GM23248 (cell line): ENCODE measurements at regions not wholly inside any gene's neighbourhood (a gene's known extent, or its start where the extent isn't known, plus 50 kb on each side); places are given as distances from the start of the nearest gene placed in this dataset.

Experiments
- DNase-seq: peaks from one replicate; pipeline ENCODE4 v3.0.0-alpha.2; 2015
- H2AFZ ChIP-seq: fragments of 200-600 bp; sonication (generic); 2 replicates; pipeline ENCODE4 v1.6.1; 2016; ENCODE audit warnings: antibody characterized with exemption
- H3F3A ChIP-seq: fragments of 200-600 bp; sonication (generic); 2 replicates; pipeline ENCODE4 v1.6.1; 2016; ENCODE audit warnings: mild to moderate bottlenecking, antibody characterized with exemption, mixed run types; ENCODE audit not compliant: insufficient read depth
- H3K27ac ChIP-seq: fragments of 200-600 bp; sonication (generic); 2 replicates; pipeline ENCODE4 v1.5.1; 2016; ENCODE audit warnings: mild to moderate bottlenecking
- H3K27me3 ChIP-seq: fragments of 200-600 bp; sonication (generic); replicated peaks from 2 replicates; pipeline ENCODE4 v1.6.1; 2016; ENCODE audit warnings: mild to moderate bottlenecking; ENCODE audit not compliant: insufficient read depth
- H3K36me3 ChIP-seq: fragments of 200-600 bp; sonication (generic); 2 replicates; pipeline ENCODE4 v1.6.1; 2016; ENCODE audit warnings: low read depth, mild to moderate bottlenecking
- H3K4me1 ChIP-seq: fragments of 200-600 bp; sonication (generic); 2 replicates; pipeline ENCODE4 v1.6.1; 2016; ENCODE audit warnings: mild to moderate bottlenecking; ENCODE audit not compliant: insufficient read depth
- H3K4me2 ChIP-seq: fragments of 200-600 bp; sonication (generic); one replicate; pipeline ENCODE4 v1.6.1; 2016; ENCODE audit warnings: mild to moderate bottlenecking; ENCODE audit not compliant: unreplicated experiment
- H3K4me3 ChIP-seq: fragments of 200-600 bp; sonication (generic); 2 replicates; pipeline ENCODE4 v1.5.1; 2016; ENCODE audit warnings: mild to moderate bottlenecking
- H3K79me2 ChIP-seq: fragments of 200-600 bp; sonication (generic); 2 replicates; pipeline ENCODE4 v1.6.1; 2016; ENCODE audit warnings: mild to moderate bottlenecking; ENCODE audit not compliant: insufficient read depth
- H3K9ac ChIP-seq: fragments of 200-600 bp; sonication (generic); 2 replicates; pipeline ENCODE4 v1.6.1; 2016; ENCODE audit warnings: mild to moderate bottlenecking
- H3K9me2 ChIP-seq: fragments of 200-600 bp; sonication (generic); 2 replicates; pipeline ENCODE4 v1.6.1; 2016; ENCODE audit warnings: mixed run types, mild to moderate bottlenecking, moderate library complexity; ENCODE audit not compliant: insufficient read depth
- H3K9me3 ChIP-seq: fragments of 200-600 bp; sonication (generic); one replicate; pipeline ENCODE4 v1.6.1; 2017; ENCODE audit warnings: low read depth
- H4K20me1 ChIP-seq: fragments of 200-600 bp; sonication (generic); 2 replicates; pipeline ENCODE4 v1.6.0; 2016; ENCODE audit not compliant: insufficient read depth
- EZH2 ChIP-seq: fragments of 200-600 bp; sonication (generic); IDR thresholded peaks from 2 replicates; pipeline ENCODE4 v1.6.1; 2018; ENCODE audit warnings: antibody characterized with exemption, mild to moderate bottlenecking; ENCODE audit not compliant: insufficient read depth, poor library complexity, severe bottlenecking
- EZH2phosphoT487 ChIP-seq: fragments of 200-600 bp; sonication (generic); IDR thresholded peaks from 2 replicates; pipeline ENCODE4 v1.6.1; 2018; ENCODE audit warnings: antibody characterized with exemption, moderate library complexity, mild to moderate bottlenecking, low read depth; ENCODE audit not compliant: insufficient read depth
- WGBS, 2 experiments: methylation state at CpG; one replicate each; pipeline ENCODE4 v1.1.6; 2015 to 2017; ENCODE audit warnings: low lambda C conversion rate in 2 of 2, low coverage in 1 of 2; ENCODE audit errors: missing lambda C conversion rate in 2 of 2; 5-methylcytosine and 5-hydroxymethylcytosine counted together
- in situ Hi-C: fragments of 300-500 bp; cut with MboI; formaldehyde crosslinking; loops from 2 replicates; pipeline ENCODE4 v1.15.0; 2020

DNA sequence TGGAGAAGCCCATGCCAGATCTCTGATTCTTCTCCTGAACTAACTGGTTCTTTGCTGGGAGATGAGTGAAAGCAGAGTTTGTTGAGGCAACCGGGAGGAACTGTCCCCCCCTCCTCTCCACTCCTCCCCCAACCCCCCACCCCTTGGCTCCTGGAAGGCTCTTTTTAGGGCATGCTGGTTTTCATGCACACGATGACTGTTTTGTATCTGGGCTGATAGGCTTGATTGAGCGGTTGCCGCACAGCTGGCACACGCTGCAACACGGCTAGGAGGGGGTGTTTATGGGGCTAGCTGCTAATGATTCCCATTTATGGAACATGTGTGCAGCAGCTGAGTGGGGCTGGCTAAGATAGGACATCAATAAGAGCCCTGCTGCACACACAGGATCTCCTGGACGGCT is 137.2 kb downstream of the SMIM20 start:
- H3K4me1 ChIP-seq: peaks cover 19% of the 10 kb centered on the region
- no peaks in the 10 kb centered on the region for H4K20me1 ChIP-seq
- H3K27me3 ChIP-seq: no peaks in the 10 kb centered on the region
- H3F3A ChIP-seq: peaks cover 13% of the 10 kb centered on the region
- 33 to 35% methylated on average over 7 of the region's 7 CpGs for WGBS, 2 experiments
- no peak overlapping the region for H3K4me3 ChIP-seq
- TF ChIP-seq EZH2phosphoT487 (no peak), EZH2 (no peak)
- H3K36me3 ChIP-seq: no peaks in the 10 kb centered on the region
- H3K79me2 ChIP-seq: no peaks in the 10 kb centered on the region
- no peak overlapping the region for H3K27ac ChIP-seq
- H3K4me2 ChIP-seq: no peak overlapping the region
- in situ Hi-C loops: no loop called here
- no peaks in the 10 kb centered on the region for H3K9me2 ChIP-seq
- DNase-seq: no peak
- no peaks in the 10 kb centered on the region for H3K9me3 ChIP-seq
- no peak overlapping the region for H2AFZ ChIP-seq
- no peak overlapping the region for H3K9ac ChIP-seq

- Histone ChIP-seq H3K9me2 (no peaks in the 10 kb centered on the region), H3K79me2 (no peaks in the 10 kb centered on the region), H3K36me3 (no peaks in the 10 kb centered on the region), H3K4me3 (no peak overlapping the region), H3K27ac (no peak overlapping the region), H3F3A (peaks cover 13% of the 10 kb centered on the region), H3K4me1 (peaks cover 17% of the 10 kb centered on the region), H2AFZ (no peak overlapping the region), H3K9me3 (no peaks in the 10 kb centered on the region), H3K27me3 (no peaks in the 10 kb centered on the region), H4K20me1 (no peaks in the 10 kb centered on the region), H3K4me2 (no peak overlapping the region), H3K9ac (no peak overlapping the region)
- DNase-seq: no peak
- 70 to 74% methylated on average over 9 of the region's 9 CpGs for WGBS, 2 experiments
- TF ChIP-seq EZH2phosphoT487 (no peak), EZH2 (no peak)
- in situ Hi-C loops: no loop called here
Measured at GRCh38 chr4:26052663-26053541, 138.9 kb downstream of the SMIM20 start.

DNA sequence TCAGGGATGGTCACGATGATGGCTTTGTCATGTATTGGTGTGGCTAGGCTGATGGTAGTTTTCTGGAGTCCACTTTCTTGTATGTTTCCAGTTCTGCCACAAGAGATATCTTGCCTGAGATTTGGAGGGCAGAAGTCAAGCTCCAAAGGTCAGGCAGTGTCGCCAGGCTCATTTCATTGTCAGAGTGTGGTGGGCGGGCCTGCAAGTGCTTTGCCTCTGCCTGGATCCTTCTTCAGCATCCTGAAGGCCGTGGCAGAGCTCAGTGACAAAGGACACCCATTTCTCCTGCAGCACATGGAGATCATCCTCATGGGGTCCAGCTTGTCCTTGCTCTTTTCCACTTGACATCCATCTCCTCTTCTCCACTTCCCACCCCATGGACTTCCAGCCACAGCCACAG is 139.7 kb downstream of the SMIM20 start:
- 98% methylated on average over 4 of the region's 4 CpGs for WGBS, 2 experiments
- no peaks in the 10 kb centered on the region for H4K20me1 ChIP-seq
- peaks cover 13% of the 10 kb centered on the region for H3F3A ChIP-seq
- H3K36me3 ChIP-seq: no peaks in the 10 kb centered on the region
- TF ChIP-seq EZH2phosphoT487: no peak
- no peak for TF ChIP-seq EZH2
- in situ Hi-C loops: no loop called here
- no peak overlapping the region for H2AFZ ChIP-seq
- H3K9ac ChIP-seq: no peak overlapping the region
- no peak overlapping the region for H3K27ac ChIP-seq
- H3K27me3 ChIP-seq: no peaks in the 10 kb centered on the region
- no peak overlapping the region for H3K4me2 ChIP-seq
- H3K4me3 ChIP-seq: no peak overlapping the region
- H3K9me2 ChIP-seq: no peaks in the 10 kb centered on the region
- peaks cover 10% of the 10 kb centered on the region for H3K4me1 ChIP-seq
- no peak for DNase-seq
- no peaks in the 10 kb centered on the region for H3K9me3 ChIP-seq
- H3K79me2 ChIP-seq: no peaks in the 10 kb centered on the region

- no peak overlapping the region for H3K27ac ChIP-seq
- H3K27me3 ChIP-seq: no peaks in the 10 kb centered on the region
- H3K36me3 ChIP-seq: no peaks in the 10 kb centered on the region
- no peak overlapping the region for H2AFZ ChIP-seq
- DNase-seq: no peak
- H3K9me3 ChIP-seq: no peaks in the 10 kb centered on the region
- H4K20me1 ChIP-seq: no peaks in the 10 kb centered on the region
- TF ChIP-seq EZH2: no peak
- in situ Hi-C loops: no loop called here
- no peaks in the 10 kb centered on the region for H3K9me2 ChIP-seq
- H3F3A ChIP-seq: peaks cover 6% of the 10 kb centered on the region; the same call in 1 of the 2 replicates
- no peak overlapping the region for H3K4me2 ChIP-seq
- no peak overlapping the region for H3K4me3 ChIP-seq
- no peak overlapping the region for H3K9ac ChIP-seq
- WGBS, 2 experiments: 93 to 99% methylated on average over 5 of the region's 5 CpGs
- H3K79me2 ChIP-seq: no peaks in the 10 kb centered on the region
- no peaks in the 10 kb centered on the region for H3K4me1 ChIP-seq
Measured at GRCh38 chr4:26055855-26056254, 141.8 kb downstream of the SMIM20 start.
